ENCODE measurements at regions not wholly inside any gene's neighbourhood (a gene's known extent, or its start where the extent isn't known, plus 50 kb on each side); places are given as distances from the start of the nearest gene placed in this dataset.

DNA sequence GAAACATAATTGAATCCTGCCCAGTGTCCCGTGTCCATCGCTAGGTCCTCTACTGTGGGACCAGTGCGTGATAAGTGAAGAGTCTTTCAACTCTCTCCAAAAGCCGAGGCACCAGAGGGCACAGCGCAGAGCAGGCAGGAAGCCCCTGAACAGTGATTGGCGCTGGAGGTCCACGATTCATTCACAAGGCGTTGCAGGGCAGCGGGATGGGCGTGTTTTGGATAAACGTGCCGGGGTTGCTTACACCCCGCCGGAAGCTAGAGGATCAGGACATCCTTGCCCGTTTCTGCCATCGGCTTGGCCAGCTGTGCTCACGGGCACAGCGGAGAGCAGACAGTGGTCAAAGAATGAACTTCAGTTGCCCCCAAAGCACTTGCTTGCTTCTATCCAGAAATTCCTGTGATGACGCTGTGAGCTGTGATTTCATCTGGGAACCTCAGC is 86.0 kb upstream of the PFKP start:
- H3K36me3 Mint-ChIP-seq (ENCODE audit: low read depth): no peaks in the 10 kb centered on the region
- H3K4me3 Mint-ChIP-seq: no peak overlapping the region
- no peak for ATAC-seq (ENCODE audit: poor library complexity)
- CTCF ChIA-PET: no interaction called here
- Histone ChIP-seq H3K4me1 (ENCODE audit: insufficient read depth, low read length) (no peaks in the 10 kb centered on the region), H3K36me3 (ENCODE audit: insufficient read depth, low read length) (no peaks in the 10 kb centered on the region), H3K9me3 (ENCODE audit: control insufficient read depth in 1 of 2, insufficient read depth in 1 of 2, low read length in 2 of 2) (no peaks in the 10 kb centered on the region), H3K27me3 (ENCODE audit: control insufficient read depth in 1 of 2, insufficient read depth in 2 of 2, low read length in 2 of 2) (peaks cover 6 to 9% of the 10 kb centered on the region in 2 experiments), H3K4me3 (ENCODE audit: low read length) (no peak overlapping the region), H3K27ac (ENCODE audit: low read depth in 1 of 2, low read length in 2 of 2) (no peak overlapping the region)
- no peaks in the 10 kb centered on the region for H3K4me1 Mint-ChIP-seq (ENCODE audit: low read depth)
- no peak for DNase-seq
- H3K9me3 Mint-ChIP-seq: no peaks in the 10 kb centered on the region
- H3K27me3 Mint-ChIP-seq: peaks cover 17% of the 10 kb centered on the region
- POLR2A ChIA-PET: no interaction called here
- intact Hi-C loops (cut with DNase I, micrococcal nuclease): no loop called here
- TF ChIP-seq, protein P1, sequence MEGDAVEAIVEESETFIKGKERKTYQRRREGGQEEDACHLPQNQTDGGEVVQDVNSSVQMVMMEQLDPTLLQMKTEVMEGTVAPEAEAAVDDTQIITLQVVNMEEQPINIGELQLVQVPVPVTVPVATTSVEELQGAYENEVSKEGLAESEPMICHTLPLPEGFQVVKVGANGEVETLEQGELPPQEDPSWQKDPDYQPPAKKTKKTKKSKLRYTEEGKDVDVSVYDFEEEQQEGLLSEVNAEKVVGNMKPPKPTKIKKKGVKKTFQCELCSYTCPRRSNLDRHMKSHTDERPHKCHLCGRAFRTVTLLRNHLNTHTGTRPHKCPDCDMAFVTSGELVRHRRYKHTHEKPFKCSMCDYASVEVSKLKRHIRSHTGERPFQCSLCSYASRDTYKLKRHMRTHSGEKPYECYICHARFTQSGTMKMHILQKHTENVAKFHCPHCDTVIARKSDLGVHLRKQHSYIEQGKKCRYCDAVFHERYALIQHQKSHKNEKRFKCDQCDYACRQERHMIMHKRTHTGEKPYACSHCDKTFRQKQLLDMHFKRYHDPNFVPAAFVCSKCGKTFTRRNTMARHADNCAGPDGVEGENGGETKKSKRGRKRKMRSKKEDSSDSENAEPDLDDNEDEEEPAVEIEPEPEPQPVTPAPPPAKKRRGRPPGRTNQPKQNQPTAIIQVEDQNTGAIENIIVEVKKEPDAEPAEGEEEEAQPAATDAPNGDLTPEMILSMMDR (IDR thresholded peaks at IDR 0.05): no peak
- no peak overlapping the region for H3K27ac Mint-ChIP-seq

DNA sequence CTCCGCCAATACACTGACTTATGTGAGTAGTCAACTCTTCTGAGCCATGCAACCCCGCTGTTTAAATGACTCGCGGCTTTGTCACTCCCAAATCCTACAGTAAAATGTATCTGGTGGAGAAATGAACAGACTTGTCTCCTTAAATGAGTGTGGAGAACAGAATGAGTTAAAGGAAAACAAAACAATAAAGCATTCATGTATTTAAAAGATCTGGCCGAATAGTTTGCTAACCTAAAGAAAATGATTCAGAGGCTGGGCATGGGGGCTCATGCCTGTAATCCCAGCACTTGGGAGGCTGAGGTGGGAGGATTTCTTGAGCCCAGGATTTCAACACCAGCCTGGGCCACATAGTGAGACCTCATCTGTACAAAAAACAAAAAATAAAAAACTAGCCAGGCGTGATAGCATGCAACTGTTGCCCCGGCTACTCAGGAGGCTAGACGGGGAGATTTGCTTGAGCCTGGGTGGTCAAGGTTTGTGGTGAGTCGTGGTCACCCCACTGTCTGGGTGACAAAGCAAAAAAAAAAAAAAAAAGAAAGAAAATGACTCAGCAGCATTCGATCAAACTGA is 86.5 kb upstream of the PFKP start:
- Mint-ChIP-seq H3K27ac (no peak overlapping the region), H3K4me1 (ENCODE audit: low read depth) (no peaks in the 10 kb centered on the region), H3K36me3 (ENCODE audit: low read depth) (no peaks in the 10 kb centered on the region), H3K27me3 (peaks cover 12% of the 10 kb centered on the region), H3K4me3 (no peak overlapping the region), H3K9me3 (no peaks in the 10 kb centered on the region)
- no peak for DNase-seq
- H3K4me3 ChIP-seq (ENCODE audit: low read length): no peak overlapping the region
- intact Hi-C loops (cut with DNase I, micrococcal nuclease): no loop called here
- no peaks in the 10 kb centered on the region for H3K9me3 ChIP-seq (ENCODE audit: control insufficient read depth in 1 of 2, insufficient read depth in 1 of 2, low read length in 2 of 2)
- TF ChIP-seq, protein P1 (IDR thresholded peaks at IDR 0.05): no peak
- ChIA-PET POLR2A (no interaction called here), CTCF (no interaction called here)
- no peaks in the 10 kb centered on the region for H3K36me3 ChIP-seq (ENCODE audit: insufficient read depth, low read length)
- no peak overlapping the region for H3K27ac ChIP-seq (ENCODE audit: low read depth in 1 of 2, low read length in 2 of 2)
- peaks cover under 1 to 8% of the 10 kb centered on the region in 2 experiments for H3K27me3 ChIP-seq (ENCODE audit: control insufficient read depth in 1 of 2, insufficient read depth in 2 of 2, low read length in 2 of 2)
- ATAC-seq (ENCODE audit: poor library complexity): no peak
- H3K4me1 ChIP-seq (ENCODE audit: insufficient read depth, low read length): no peaks in the 10 kb centered on the region

DNA sequence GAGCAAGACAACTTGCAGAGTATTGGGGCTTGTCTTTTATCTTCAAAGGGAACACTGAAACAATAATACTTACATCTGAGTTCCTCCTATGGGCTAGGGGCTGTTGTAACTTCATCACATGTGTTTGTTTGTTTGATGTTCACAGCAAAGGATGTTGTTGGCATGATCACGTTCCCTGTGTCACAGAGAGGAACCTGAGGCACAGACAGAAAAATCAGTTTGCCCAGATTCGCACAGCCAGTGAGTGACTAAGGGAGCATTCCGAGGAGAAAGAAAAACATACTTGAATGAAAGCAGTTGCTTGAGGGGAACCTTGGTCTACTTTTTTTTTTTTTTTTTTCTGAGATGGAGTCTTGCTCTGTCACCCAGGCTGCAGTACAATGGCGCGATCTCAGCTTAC is 87.2 kb upstream of the PFKP start:
- H3K9me3 ChIP-seq (ENCODE audit: control insufficient read depth in 1 of 2, insufficient read depth in 1 of 2, low read length in 2 of 2): no peaks in the 10 kb centered on the region
- no peaks in the 10 kb centered on the region for H3K4me1 ChIP-seq (ENCODE audit: insufficient read depth, low read length)
- H3K4me3 ChIP-seq (ENCODE audit: low read length): no peak overlapping the region
- no peaks in the 10 kb centered on the region for H3K36me3 ChIP-seq (ENCODE audit: insufficient read depth, low read length)
- POLR2A ChIA-PET: no interaction called here
- Mint-ChIP-seq H3K4me3 (no peak overlapping the region), H3K36me3 (ENCODE audit: low read depth) (no peaks in the 10 kb centered on the region), H3K4me1 (ENCODE audit: low read depth) (no peaks in the 10 kb centered on the region), H3K27ac (no peak overlapping the region), H3K9me3 (no peaks in the 10 kb centered on the region), H3K27me3 (peaks cover 4% of the 10 kb centered on the region)
- CTCF ChIA-PET: no interaction called here
- intact Hi-C loops (cut with DNase I, micrococcal nuclease): no loop called here
- H3K27me3 ChIP-seq (ENCODE audit: control insufficient read depth in 1 of 2, insufficient read depth in 2 of 2, low read length in 2 of 2): peaks cover 0 to 6% of the 10 kb centered on the region in 2 experiments
- no peak for DNase-seq
- no peak for ATAC-seq (ENCODE audit: poor library complexity)
- TF ChIP-seq, protein P1 (IDR thresholded peaks at IDR 0.05): no peak
- no peak overlapping the region for H3K27ac ChIP-seq (ENCODE audit: low read depth in 1 of 2, low read length in 2 of 2)
